ENCODE measurements at regions not wholly inside any gene's neighbourhood (a gene's known extent, or its start where the extent isn't known, plus 50 kb on each side); places are given as distances from the start of the nearest gene placed in this dataset.

GRCh38 chr1:217336724-217337123 is 294.2 kb downstream of the GPATCH2 start:
- ChIA-PET POLR2A (no interaction called here), CTCF (no interaction called here)
- no peak overlapping the region for H3K27ac Mint-ChIP-seq
- H3K9me3 Mint-ChIP-seq: no peaks in the 10 kb centered on the region
- no peaks in the 10 kb centered on the region for H3K36me3 Mint-ChIP-seq (ENCODE audit: low read depth)
- H3K27me3 Mint-ChIP-seq: no peaks in the 10 kb centered on the region
- no peak overlapping the region for H3K4me3 Mint-ChIP-seq
- no peak for DNase-seq
- H3K4me1 Mint-ChIP-seq: no peaks in the 10 kb centered on the region

GRCh38 chr1:217333939-217334338 is 297.0 kb downstream of the GPATCH2 start:
- Mint-ChIP-seq H3K27ac (no peak overlapping the region), H3K9me3 (no peaks in the 10 kb centered on the region), H3K27me3 (no peaks in the 10 kb centered on the region), H3K36me3 (ENCODE audit: low read depth) (no peaks in the 10 kb centered on the region), H3K4me1 (no peaks in the 10 kb centered on the region), H3K4me3 (no peak overlapping the region)
- ChIA-PET POLR2A (no interaction called here), CTCF (no interaction called here)
- no peak for DNase-seq

GRCh38 chr1:217332431-217333065 is 298.3 kb downstream of the GPATCH2 start:
- ChIA-PET CTCF (no interaction called here), POLR2A (no interaction called here)
- Mint-ChIP-seq H3K4me1 (no peaks in the 10 kb centered on the region), H3K4me3 (no peak overlapping the region), H3K27me3 (no peaks in the 10 kb centered on the region), H3K9me3 (no peaks in the 10 kb centered on the region), H3K27ac (no peak overlapping the region), H3K36me3 (ENCODE audit: low read depth) (no peaks in the 10 kb centered on the region)
- no peak for DNase-seq

GRCh38 chr1:217331698-217332097 is 299.2 kb downstream of the GPATCH2 start:
- Mint-ChIP-seq H3K27ac (no peak overlapping the region), H3K4me1 (no peaks in the 10 kb centered on the region), H3K36me3 (ENCODE audit: low read depth) (no peaks in the 10 kb centered on the region), H3K9me3 (no peaks in the 10 kb centered on the region), H3K27me3 (no peaks in the 10 kb centered on the region), H3K4me3 (no peak overlapping the region)
- ChIA-PET CTCF (no interaction called here), POLR2A (no interaction called here)
- no peak for DNase-seq

GRCh38 chr1:217327901-217328300 is 303.0 kb downstream of the GPATCH2 start:
- Mint-ChIP-seq H3K27ac (no peak overlapping the region), H3K4me1 (no peaks in the 10 kb centered on the region), H3K9me3 (no peaks in the 10 kb centered on the region), H3K36me3 (ENCODE audit: low read depth) (no peaks in the 10 kb centered on the region), H3K27me3 (no peaks in the 10 kb centered on the region), H3K4me3 (no peak overlapping the region)
- POLR2A ChIA-PET: no interaction called here
- DNase-seq: no peak
- CTCF ChIA-PET: no interaction called here

- CTCF ChIA-PET: no interaction called here
- Mint-ChIP-seq H3K4me3 (no peak overlapping the region), H3K4me1 (no peaks in the 10 kb centered on the region), H3K27ac (no peak overlapping the region), H3K36me3 (ENCODE audit: low read depth) (no peaks in the 10 kb centered on the region), H3K27me3 (no peaks in the 10 kb centered on the region), H3K9me3 (no peaks in the 10 kb centered on the region)
- no peak for DNase-seq
- POLR2A ChIA-PET: no interaction called here
These were observed 308.1 kb downstream of the GPATCH2 start for GRCh38 chr1:217322834-217323233.

- H3K4me1 Mint-ChIP-seq: no peaks in the 10 kb centered on the region
- no peak overlapping the region for H3K27ac Mint-ChIP-seq
- POLR2A ChIA-PET: no interaction called here
- no peak for DNase-seq
- H3K9me3 Mint-ChIP-seq: no peaks in the 10 kb centered on the region
- H3K36me3 Mint-ChIP-seq (ENCODE audit: low read depth): no peaks in the 10 kb centered on the region
- H3K4me3 Mint-ChIP-seq: no peak overlapping the region
- H3K27me3 Mint-ChIP-seq: no peaks in the 10 kb centered on the region
- CTCF ChIA-PET: no interaction called here
These were observed 315.5 kb downstream of the GPATCH2 start for GRCh38 chr1:217315346-217315745.

GRCh38 chr1:217313096-217313495 is 317.8 kb downstream of the GPATCH2 start:
- H3K4me3 Mint-ChIP-seq: no peak overlapping the region
- POLR2A ChIA-PET: no interaction called here
- H3K36me3 Mint-ChIP-seq (ENCODE audit: low read depth): no peaks in the 10 kb centered on the region
- H3K4me1 Mint-ChIP-seq: no peaks in the 10 kb centered on the region
- DNase-seq: no peak
- no peak overlapping the region for H3K27ac Mint-ChIP-seq
- H3K27me3 Mint-ChIP-seq: no peaks in the 10 kb centered on the region
- CTCF ChIA-PET: no interaction called here
- no peaks in the 10 kb centered on the region for H3K9me3 Mint-ChIP-seq

- POLR2A ChIA-PET: no interaction called here
- no peaks in the 10 kb centered on the region for H3K27me3 Mint-ChIP-seq
- no peak overlapping the region for H3K27ac Mint-ChIP-seq
- H3K4me1 Mint-ChIP-seq: no peaks in the 10 kb centered on the region
- H3K4me3 Mint-ChIP-seq: no peak overlapping the region
- no peaks in the 10 kb centered on the region for H3K9me3 Mint-ChIP-seq
- CTCF ChIA-PET: no interaction called here
- DNase-seq: no peak
- H3K36me3 Mint-ChIP-seq (ENCODE audit: low read depth): no peaks in the 10 kb centered on the region
These were observed 319.1 kb downstream of the GPATCH2 start for GRCh38 chr1:217311766-217312165.

- POLR2A ChIA-PET: no interaction called here
- Mint-ChIP-seq H3K27ac (no peak overlapping the region), H3K27me3 (no peaks in the 10 kb centered on the region), H3K4me3 (no peak overlapping the region), H3K4me1 (no peaks in the 10 kb centered on the region), H3K36me3 (ENCODE audit: low read depth) (no peaks in the 10 kb centered on the region), H3K9me3 (no peaks in the 10 kb centered on the region)
- DNase-seq: no peak
- CTCF ChIA-PET: no interaction called here
These were observed 319.6 kb downstream of the GPATCH2 start for GRCh38 chr1:217311269-217311668.

GRCh38 chr1:217281332-217281731 is 349.6 kb downstream of the GPATCH2 start:
- ChIA-PET CTCF (no interaction called here), POLR2A (no interaction called here)
- Mint-ChIP-seq H3K27me3 (no peaks in the 10 kb centered on the region), H3K4me3 (no peak overlapping the region), H3K4me1 (no peaks in the 10 kb centered on the region), H3K36me3 (ENCODE audit: low read depth) (no peaks in the 10 kb centered on the region), H3K9me3 (no peaks in the 10 kb centered on the region), H3K27ac (no peak overlapping the region)
- DNase-seq: no peak

- CTCF ChIA-PET: no interaction called here
- POLR2A ChIA-PET: no interaction called here
These were observed 355.1 kb downstream of the GPATCH2 start for GRCh38 chr1:217275655-217276398.

GRCh38 chr1:217274927-217275654 is 355.8 kb downstream of the GPATCH2 start:
- H3K4me1 Mint-ChIP-seq: no peaks in the 10 kb centered on the region
- H3K4me3 Mint-ChIP-seq: no peak overlapping the region
- H3K27ac Mint-ChIP-seq: no peak overlapping the region
- DNase-seq: no peak
- POLR2A ChIA-PET: no interaction called here
- H3K36me3 Mint-ChIP-seq (ENCODE audit: low read depth): no peaks in the 10 kb centered on the region
- peaks cover 3% of the 10 kb centered on the region for H3K9me3 Mint-ChIP-seq
- CTCF ChIA-PET: no interaction called here
- no peaks in the 10 kb centered on the region for H3K27me3 Mint-ChIP-seq

More at GRCh38 chr1:217275655-217276398, 355.1 kb downstream of the GPATCH2 start:
- H3K27ac Mint-ChIP-seq: no peak overlapping the region
- H3K4me3 Mint-ChIP-seq: no peak overlapping the region
- no peaks in the 10 kb centered on the region for H3K27me3 Mint-ChIP-seq
- no peak for DNase-seq
- no peaks in the 10 kb centered on the region for H3K4me1 Mint-ChIP-seq
- H3K9me3 Mint-ChIP-seq: peaks cover 3% of the 10 kb centered on the region
- no peaks in the 10 kb centered on the region for H3K36me3 Mint-ChIP-seq (ENCODE audit: low read depth)

- H3K4me3 Mint-ChIP-seq: no peak overlapping the region
- no peak overlapping the region for H3K27ac Mint-ChIP-seq
- no peak for DNase-seq
- ChIA-PET POLR2A (no interaction called here), CTCF (no interaction called here)
- peaks cover 3% of the 10 kb centered on the region for H3K9me3 Mint-ChIP-seq
- no peaks in the 10 kb centered on the region for H3K27me3 Mint-ChIP-seq
- no peaks in the 10 kb centered on the region for H3K4me1 Mint-ChIP-seq
- no peaks in the 10 kb centered on the region for H3K36me3 Mint-ChIP-seq (ENCODE audit: low read depth)
These were observed 356.5 kb downstream of the GPATCH2 start for GRCh38 chr1:217274416-217274815.
